ENCODE measurements at regions not wholly inside any gene's neighbourhood (a gene's known extent, or its start where the extent isn't known, plus 50 kb on each side); places are given as distances from the start of the nearest gene placed in this dataset.

- Histone ChIP-seq H3K4me1 (ENCODE audit: control insufficient read depth, insufficient read depth, low read length) (no peaks in the 10 kb centered on the region), H3K27me3 (replicated peaks in 1 of 2; ENCODE audit: control insufficient read depth in 2 of 2, insufficient read depth in 2 of 2, low read length in 1 of 2) (no peaks in the 10 kb centered on the region), H3K9ac (ENCODE audit: control insufficient read depth, insufficient read depth, low read length) (no peak overlapping the region), H3K79me2 (ENCODE audit: control insufficient read depth, insufficient read depth, low read length) (no peaks in the 10 kb centered on the region), H3K36me3 (ENCODE audit: control insufficient read depth in 2 of 2, insufficient read depth in 2 of 2, low read length in 1 of 2) (no peaks in the 10 kb centered on the region), H2AFZ (ENCODE audit: control insufficient read depth, low read depth, low read length) (no peak overlapping the region), H3K4me2 (ENCODE audit: control insufficient read depth, insufficient read depth) (no peak overlapping the region), H3K9me3 (replicated peaks; ENCODE audit: control insufficient read depth, insufficient read depth, low read length) (no peaks in the 10 kb centered on the region; the same call in 2 of the 3 replicates), H3K4me3 (no peak overlapping the region), H3K27ac (ENCODE audit: control insufficient read depth, insufficient read depth) (no peak overlapping the region), H4K20me1 (ENCODE audit: control insufficient read depth, insufficient read depth) (no peaks in the 10 kb centered on the region)
- no peak for DNase-seq (ENCODE audit: low read depth, low spot score)
- RAD21 ChIA-PET (ENCODE audit: unreplicated experiment): no interaction called here
- POLR2A ChIA-PET: no interaction called here
- SMC1A ChIA-PET (ENCODE audit: uncharacterized antibody, unreplicated experiment): no interaction called here
- ATAC-seq: no peak
- 21% methylated on average over 4 of the region's 4 CpGs for WGBS (ENCODE audit: insufficient coverage, insufficient replicate concordance, low lambda C conversion rate, missing lambda C conversion rate)
- in situ Hi-C loops (cut with MboI) (no loop called here), intact Hi-C loops (cut with micrococcal nuclease; ENCODE audit: unreplicated experiment) (no loop called here)
- no peak for FAIRE-seq
- BruUV-seq (replicated peaks): no TSS peak
- CTCF ChIA-PET: no interaction called here
- TF ChIP-seq SREBF2 (IDR thresholded peaks at IDR 0.05; ENCODE audit: low read length) (no peak), HCFC1 (IDR thresholded peaks at IDR 0.05; ENCODE audit: low read length) (no peak), ZNF592 (IDR thresholded peaks at IDR 0.05) (no peak), SMC3 (IDR thresholded peaks at IDR 0.05; ENCODE audit: borderline replicate concordance, low read length) (no peak), ZBTB11 (CRISPR knock-in tag; IDR thresholded peaks at IDR 0.05) (no peak), BRCA1 (IDR thresholded peaks at IDR 0.05; ENCODE audit: low read depth, low read length) (no peak), MEF2A (IDR thresholded peaks at IDR 0.05; ENCODE audit: insufficient read depth, low read depth, low read length) (no peak), SP1 (IDR thresholded peaks at IDR 0.05; ENCODE audit: low read depth, low read length) (no peak), BCL3 (IDR thresholded peaks at IDR 0.05; ENCODE audit: borderline replicate concordance, insufficient read depth, low read depth, low read length, poor library complexity, severe bottlenecking) (no peak), MLLT1 (IDR thresholded peaks at IDR 0.05) (no peak), IKZF1 (conservative IDR thresholded peaks at IDR 0.05) (no peak), CTCF (IDR thresholded peaks at IDR 0.05 in 2 of 3, conservative IDR thresholded peaks at IDR 0.05 in 1 of 3; ENCODE audit: control insufficient read depth in 2 of 3, extremely low read depth in 1 of 3, insufficient read depth in 1 of 3, low read depth in 3 of 3, low read length in 3 of 3) (no peak), CBX3 (IDR thresholded peaks at IDR 0.05; ENCODE audit: borderline replicate concordance, low read depth) (no peak)
These were observed 1509.7 kb upstream of the WWC1 start for GRCh38 chr5:166781737-166782136.

All from GM12878 (cell line).